ENCODE measurements at regions not wholly inside any gene's neighbourhood (a gene's known extent, or its start where the extent isn't known, plus 50 kb on each side); places are given as distances from the start of the nearest gene placed in this dataset.
"Not testable (repeated sequence)": the region's sequence is repeated elsewhere in the genome, so short reads cannot be mapped to it uniquely, and the experiment has no call there.

GRCh38 chr6:76509397-76509796 is 436.9 kb upstream of the IMPG1 start:
- Histone ChIP-seq H3K4me3 (ENCODE audit: low read depth, low read length) (no peak overlapping the region), H3K27me3 (no peaks in the 10 kb centered on the region), H3K9me3 (no peaks in the 10 kb centered on the region), H3K4me1 (no peaks in the 10 kb centered on the region), H3K36me3 (no peaks in the 10 kb centered on the region)
- no peak for DNase-seq
- no peak for TF ChIP-seq CTCF (IDR thresholded peaks at IDR 0.05; ENCODE audit: low read depth, low read length)

- no peak for DNase-seq
- H3K4me3 ChIP-seq (ENCODE audit: low read depth, low read length): no peak overlapping the region
- no peaks in the 10 kb centered on the region for H3K27me3 ChIP-seq
- TF ChIP-seq CTCF (IDR thresholded peaks at IDR 0.05; ENCODE audit: low read depth, low read length): no peak
- no peaks in the 10 kb centered on the region for H3K4me1 ChIP-seq
- no peaks in the 10 kb centered on the region for H3K9me3 ChIP-seq
- no peaks in the 10 kb centered on the region for H3K36me3 ChIP-seq
Measured at GRCh38 chr6:76506808-76507207, 434.3 kb upstream of the IMPG1 start.

- no peak for DNase-seq
- no peaks in the 10 kb centered on the region for H3K36me3 ChIP-seq
- TF ChIP-seq CTCF (IDR thresholded peaks at IDR 0.05; ENCODE audit: low read depth, low read length): no peak
- H3K4me3 ChIP-seq (ENCODE audit: low read depth, low read length): no peak overlapping the region
- no peaks in the 10 kb centered on the region for H3K9me3 ChIP-seq
- no peaks in the 10 kb centered on the region for H3K27me3 ChIP-seq
- H3K4me1 ChIP-seq: no peaks in the 10 kb centered on the region
Measured at GRCh38 chr6:76495909-76496308, 423.4 kb upstream of the IMPG1 start.

GRCh38 chr6:76491376-76491775 is 418.9 kb upstream of the IMPG1 start:
- not testable (repeated sequence) for H3K4me3 ChIP-seq (ENCODE audit: low read depth, low read length); H3K27me3 ChIP-seq; H3K4me1 ChIP-seq; H3K9me3 ChIP-seq; H3K36me3 ChIP-seq; DNase-seq

GRCh38 chr6:76490456-76490855 is 418.0 kb upstream of the IMPG1 start:
- no peak for DNase-seq
- no peaks in the 10 kb centered on the region for H3K9me3 ChIP-seq
- no peaks in the 10 kb centered on the region for H3K4me1 ChIP-seq
- H3K4me3 ChIP-seq (ENCODE audit: low read depth, low read length): no peak overlapping the region
- H3K27me3 ChIP-seq: no peaks in the 10 kb centered on the region
- no peak for TF ChIP-seq CTCF (IDR thresholded peaks at IDR 0.05; ENCODE audit: low read depth, low read length)
- H3K36me3 ChIP-seq: no peaks in the 10 kb centered on the region

- DNase-seq: no peak
Measured at GRCh38 chr6:76481101-76481500, 408.6 kb upstream of the IMPG1 start.

More at GRCh38 chr6:76481101-76481500, 408.6 kb upstream of the IMPG1 start:
- Histone ChIP-seq H3K4me1 (no peaks in the 10 kb centered on the region), H3K4me3 (ENCODE audit: low read depth, low read length) (no peak overlapping the region), H3K36me3 (no peaks in the 10 kb centered on the region), H3K9me3 (no peaks in the 10 kb centered on the region; the same call in 1 of the 2 replicates), H3K27me3 (no peaks in the 10 kb centered on the region)
- TF ChIP-seq CTCF (IDR thresholded peaks at IDR 0.05; ENCODE audit: low read depth, low read length): no peak

Measured in BE2C (cell line).